ENCODE measurements at regions not wholly inside any gene's neighbourhood (a gene's known extent, or its start where the extent isn't known, plus 50 kb on each side); places are given as distances from the start of the nearest gene placed in this dataset.

DNA sequence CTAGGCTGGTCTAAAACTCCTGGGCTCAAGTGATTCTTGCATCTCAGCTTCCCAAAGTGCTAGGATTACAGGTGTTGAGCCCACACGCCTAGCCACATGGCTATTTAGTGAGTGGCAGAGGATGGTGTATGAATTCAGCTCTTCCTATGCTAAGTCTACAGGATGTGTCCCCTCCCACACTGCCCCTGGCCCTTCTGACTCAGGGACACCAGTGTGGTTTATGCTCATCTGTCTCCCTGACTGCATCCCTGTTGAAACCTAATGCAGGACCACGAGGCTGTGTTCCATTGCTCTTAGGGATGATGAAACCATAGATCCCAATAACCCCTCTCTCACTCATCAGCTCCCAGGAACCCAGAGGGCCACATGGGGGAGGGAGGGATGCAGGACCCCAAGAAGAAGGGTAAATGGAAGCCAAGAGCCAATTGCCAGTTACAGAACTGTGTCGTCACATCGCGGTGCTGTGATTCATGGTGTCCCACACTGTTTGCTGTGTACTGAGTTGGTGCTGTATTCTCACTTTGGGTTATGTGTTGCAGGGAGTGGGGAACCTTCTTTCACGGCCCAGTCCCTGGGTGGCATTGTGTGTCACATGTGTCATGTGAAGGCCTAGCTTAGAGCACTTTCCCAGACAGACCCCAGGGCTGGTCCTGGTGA lies 102.9 kb upstream of the HAAO start:
- TF ChIP-seq TCF12 (IDR thresholded peaks at IDR 0.05; ENCODE audit: low read depth) = no peak
- TF ChIP-seq, protein P1, sequence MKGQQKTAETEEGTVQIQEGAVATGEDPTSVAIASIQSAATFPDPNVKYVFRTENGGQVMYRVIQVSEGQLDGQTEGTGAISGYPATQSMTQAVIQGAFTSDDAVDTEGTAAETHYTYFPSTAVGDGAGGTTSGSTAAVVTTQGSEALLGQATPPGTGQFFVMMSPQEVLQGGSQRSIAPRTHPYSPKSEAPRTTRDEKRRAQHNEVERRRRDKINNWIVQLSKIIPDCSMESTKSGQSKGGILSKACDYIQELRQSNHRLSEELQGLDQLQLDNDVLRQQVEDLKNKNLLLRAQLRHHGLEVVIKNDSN (IDR thresholded peaks at IDR 0.05) = no peak
- TF ChIP-seq MAX (IDR thresholded peaks at IDR 0.05) = no peak
- no peak for TF ChIP-seq RAD21 (IDR thresholded peaks at IDR 0.05; ENCODE audit: low read depth)
- no peak for TF ChIP-seq CREB1 (IDR thresholded peaks at IDR 0.05; ENCODE audit: low read depth)
- no peak for TF ChIP-seq EGR1 (IDR thresholded peaks at IDR 0.05)
- TF ChIP-seq EP300 (IDR thresholded peaks at IDR 0.05; ENCODE audit: borderline replicate concordance) = no peak
- no peak for TF ChIP-seq YY1 (IDR thresholded peaks at IDR 0.05; ENCODE audit: low read depth)
- TF ChIP-seq REST (IDR thresholded peaks at IDR 0.05; ENCODE audit: low read depth) = no peak
- no peak for TF ChIP-seq TAF1 (IDR thresholded peaks at IDR 0.05; ENCODE audit: low read depth)
- no peak for TF ChIP-seq ZBTB7A (IDR thresholded peaks at IDR 0.05; ENCODE audit: low read depth)
- no peak for TF ChIP-seq TEAD4 (IDR thresholded peaks at IDR 0.05)
- TF ChIP-seq FOXM1 (IDR thresholded peaks at IDR 0.05; ENCODE audit: borderline replicate concordance, low read depth) = no peak
- no peak for TF ChIP-seq NFIC (IDR thresholded peaks at IDR 0.05)

Measured in Ishikawa (cell line).